C4-2B (cell line): ENCODE measurements at regions not wholly inside any gene's neighbourhood (a gene's known extent, or its start where the extent isn't known, plus 50 kb on each side); places are given as distances from the start of the nearest gene placed in this dataset.

ENCODE experiments used
- CTCF ChIP-seq: fragments of 450-650 bp; conservative IDR thresholded peaks from 2 replicates; pipeline ENCODE4 v1.5.1; 2017; ENCODE audit warnings: mild to moderate bottlenecking
- ZFX ChIP-seq: fragments of 450-650 bp; IDR thresholded peaks from 2 replicates; pipeline ENCODE4 v1.6.1; 2017

DNA sequence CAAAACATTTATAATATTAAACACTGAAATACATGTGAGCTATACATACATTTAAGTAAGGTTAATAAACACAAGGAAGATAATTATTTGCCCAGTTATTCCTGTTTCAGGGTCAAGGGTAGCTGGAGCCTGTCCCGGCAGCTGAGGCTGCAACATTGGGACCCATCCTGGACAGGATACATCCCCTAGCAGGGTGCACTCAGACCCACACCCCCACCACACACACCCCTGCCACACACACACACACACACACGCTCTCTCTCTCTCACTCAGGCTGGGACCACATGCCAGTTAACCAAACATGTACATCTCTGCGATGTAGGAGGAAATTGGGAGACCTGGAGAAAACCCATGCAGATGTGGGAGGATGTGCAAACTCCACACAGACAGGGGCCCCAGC lies 112.6 kb upstream of the TMCC3 start:
- TF ChIP-seq CTCF (no peak), ZFX (no peak)
